Peyer's patch (tissue), 4 donors: ENCODE measurements at regions not wholly inside any gene's neighbourhood (a gene's known extent, or its start where the extent isn't known, plus 50 kb on each side); places are given as distances from the start of the nearest gene placed in this dataset.

Experiments used
- DNase-seq, 3 donors: peaks; one replicate each; pipeline ENCODE4 v3.0.0-alpha.2; 2017 to 2019
- H3K27ac ChIP-seq, 4 donors: fragments of 200-600 bp; sonication (generic); one replicate each; pipeline ENCODE4 v1.5.1; 2016 to 2019
- H3K27me3 ChIP-seq, 2 donors: fragments of 200-600 bp; sonication (generic); one replicate each; pipeline ENCODE4 v1.5.1; 2019
- H3K36me3 ChIP-seq, 3 donors: fragments of 200-600 bp; sonication (generic); one replicate each; pipeline ENCODE4 v1.5.1; 2016 to 2019
- H3K4me1 ChIP-seq, 4 donors: fragments of 200-600 bp; sonication (generic); one replicate each; pipeline ENCODE4 v1.5.1; 2016 to 2019
- H3K4me3 ChIP-seq, 4 donors: fragments of 200-600 bp; sonication (generic); 1 replicate in 3 of 4; 2 replicates in 1 of 4; pipeline ENCODE4 v1.5.1; 2016 to 2019; ENCODE audit warnings: mild to moderate bottlenecking in 1 of 4
- H3K9me3 ChIP-seq, 4 donors: fragments of 200-600 bp; sonication (generic); one replicate each; pipeline ENCODE4 v1.5.1; 2016 to 2019; ENCODE audit warnings: mild to moderate bottlenecking in 1 of 4
- CTCF ChIP-seq, 6 experiments: fragments of 450-650 bp in 4 of 6; fragments of 200-600 bp in 2 of 6; sonication (generic) in 1 of 6; IDR thresholded peaks; one replicate each; pipeline ENCODE4 v1.5.1; 2017 to 2019; ENCODE audit warnings: antibody characterized with exemption in 6 of 6, mild to moderate bottlenecking in 3 of 6, moderate library complexity in 1 of 6
- POLR2A ChIP-seq, 2 donors: fragments of 450-650 bp; IDR thresholded peaks; one replicate each; pipeline ENCODE4 v1.5.1; 2017; ENCODE audit warnings: antibody characterized with exemption in 2 of 2, mild to moderate bottlenecking in 2 of 2, moderate library complexity in 2 of 2

GRCh38 chr18:24935896-24936295, 416.1 kb downstream of the ZNF521 start:
- Histone ChIP-seq H3K9me3 (no peaks in the 10 kb centered on the region), H3K36me3 (no peaks in the 10 kb centered on the region), H3K4me1 (no peaks in the 10 kb centered on the region), H3K27me3 (no peaks in the 10 kb centered on the region), H3K27ac (no peak overlapping the region), H3K4me3 (no peak overlapping the region)
- no peak for DNase-seq
- TF ChIP-seq POLR2A (IDR thresholded peaks at IDR 0.05): no peak
- no peak for TF ChIP-seq CTCF (IDR thresholded peaks at IDR 0.05)

GRCh38 chr18:24936691-24937090, 415.3 kb downstream of the ZNF521 start:
- Histone ChIP-seq H3K4me3 (no peak overlapping the region), H3K4me1 (no peaks in the 10 kb centered on the region), H3K27me3 (no peaks in the 10 kb centered on the region), H3K36me3 (no peaks in the 10 kb centered on the region), H3K9me3 (no peaks in the 10 kb centered on the region), H3K27ac (no peak overlapping the region)
- DNase-seq: no peak
- no peak for TF ChIP-seq CTCF (IDR thresholded peaks at IDR 0.05)

- DNase-seq: no peak
- Histone ChIP-seq H3K4me3 (no peak overlapping the region), H3K4me1 (no peaks in the 10 kb centered on the region), H3K27me3 (no peaks in the 10 kb centered on the region), H3K36me3 (no peaks in the 10 kb centered on the region), H3K27ac (no peak overlapping the region), H3K9me3 (no peaks in the 10 kb centered on the region)
- no peak for TF ChIP-seq POLR2A (IDR thresholded peaks at IDR 0.05)
These were observed 414.2 kb downstream of the ZNF521 start for GRCh38 chr18:24937639-24938275.

GRCh38 chr18:24940416-24940815, 411.6 kb downstream of the ZNF521 start:
- DNase-seq: no peak
- no peaks in the 10 kb centered on the region for H3K4me1 ChIP-seq
- H3K4me3 ChIP-seq: no peak overlapping the region
- no peaks in the 10 kb centered on the region for H3K9me3 ChIP-seq
- TF ChIP-seq CTCF (IDR thresholded peaks at IDR 0.05): no peak
- no peak for TF ChIP-seq POLR2A (IDR thresholded peaks at IDR 0.05)
- H3K27me3 ChIP-seq: no peaks in the 10 kb centered on the region
- H3K27ac ChIP-seq: no peak overlapping the region
- H3K36me3 ChIP-seq: no peaks in the 10 kb centered on the region

GRCh38 chr18:24941174-24941951, 410.6 kb downstream of the ZNF521 start:
- Histone ChIP-seq H3K27ac (no peak overlapping the region), H3K9me3 (no peaks in the 10 kb centered on the region), H3K4me1 (no peaks in the 10 kb centered on the region), H3K4me3 (no peak overlapping the region), H3K27me3 (no peaks in the 10 kb centered on the region), H3K36me3 (no peaks in the 10 kb centered on the region)
- no peak for TF ChIP-seq POLR2A (IDR thresholded peaks at IDR 0.05)
- DNase-seq: no peak

- Histone ChIP-seq H3K27me3 (no peaks in the 10 kb centered on the region), H3K27ac (no peak overlapping the region), H3K4me1 (no peaks in the 10 kb centered on the region), H3K9me3 (no peaks in the 10 kb centered on the region), H3K4me3 (no peak overlapping the region), H3K36me3 (no peaks in the 10 kb centered on the region)
- DNase-seq: no peak
- TF ChIP-seq CTCF (IDR thresholded peaks at IDR 0.05): no peak
- no peak for TF ChIP-seq POLR2A (IDR thresholded peaks at IDR 0.05)
These were observed 409.8 kb downstream of the ZNF521 start for GRCh38 chr18:24942144-24942543.
